Uterus (tissue), 3 donors: ENCODE measurements at regions not wholly inside any gene's neighbourhood (a gene's known extent, or its start where the extent isn't known, plus 50 kb on each side); places are given as distances from the start of the nearest gene placed in this dataset.

Experiments
- DNase-seq, 2 donors: peaks; one replicate each; pipeline ENCODE4 v3.0.0-alpha.2; 2019 to 2020
- H3K27ac ChIP-seq, 2 donors: fragments of 200-600 bp; sonication (generic); 1 replicate in 1 of 2; 2 replicates in 1 of 2; pipeline ENCODE4 v1.5.1; 2016 to 2018
- H3K27me3 ChIP-seq, 2 donors: fragments of 200-600 bp; sonication (generic); one replicate each; pipeline ENCODE4 v1.5.1; 2018 to 2019; ENCODE audit warnings: control low read depth in 1 of 2
- H3K36me3 ChIP-seq, 2 donors: fragments of 200-600 bp; sonication (generic); one replicate each; pipeline ENCODE4 v1.5.1; 2019; ENCODE audit warnings: control low read depth in 1 of 2
- H3K4me1 ChIP-seq, 2 donors: fragments of 200-600 bp; sonication (generic); one replicate each; pipeline ENCODE4 v1.5.1; 2018 to 2019; ENCODE audit warnings: control low read depth in 1 of 2
- H3K4me3 ChIP-seq, 2 donors: fragments of 200-600 bp; sonication (generic); 1 replicate in 1 of 2; 2 replicates in 1 of 2; pipeline ENCODE4 v1.5.1; 2018 to 2019; ENCODE audit warnings: mild to moderate bottlenecking in 1 of 2
- H3K9me3 ChIP-seq, 2 donors: fragments of 200-600 bp; sonication (generic); one replicate each; pipeline ENCODE4 v1.5.1; 2019; ENCODE audit warnings: control low read depth in 1 of 2
- CTCF ChIP-seq, 4 experiments: fragments of 200-600 bp in 2 of 4; fragments of 450-650 bp in 2 of 4; sonication (generic) in 2 of 4; IDR thresholded peaks; one replicate each; pipeline ENCODE4 v1.5.1; 2016 to 2019; ENCODE audit warnings: antibody characterized with exemption in 4 of 4, mild to moderate bottlenecking in 2 of 4, moderate library complexity in 1 of 4
- POLR2A ChIP-seq, 2 donors: fragments of 450-650 bp; IDR thresholded peaks; one replicate each; pipeline ENCODE4 v1.6.1; 2016; ENCODE audit warnings: antibody characterized with exemption in 2 of 2, mild to moderate bottlenecking in 1 of 2, moderate library complexity in 1 of 2
- intact Hi-C: fragments of 100-400 bp; cut with DNase I; formaldehyde crosslinking; loops from one replicate; pipeline ENCODE4 v1.15.1; 2023; ENCODE audit warnings: low total_unique reads
- donor health status: DM: yes; HTN: yes; CAD: no.

- H3K4me1 ChIP-seq, result no peaks in the 10 kb centered on the region
- H3K27ac ChIP-seq, result no peak overlapping the region
- no peak for DNase-seq
- no peaks in the 10 kb centered on the region for H3K27me3 ChIP-seq
- H3K9me3 ChIP-seq, result no peaks in the 10 kb centered on the region
- no peaks in the 10 kb centered on the region for H3K36me3 ChIP-seq
- no peak overlapping the region for H3K4me3 ChIP-seq
- intact Hi-C loops, result no loop called here
- TF ChIP-seq POLR2A (IDR thresholded peaks at IDR 0.05) (no peak), CTCF (IDR thresholded peaks at IDR 0.05) (no peak)
Measured at GRCh38 chr4:24195991-24196736, 306.3 kb upstream of the PPARGC1A start.

- Histone ChIP-seq H3K4me3 (no peak overlapping the region), H3K9me3 (no peaks in the 10 kb centered on the region), H3K4me1 (no peaks in the 10 kb centered on the region), H3K27me3 (no peaks in the 10 kb centered on the region), H3K36me3 (no peaks in the 10 kb centered on the region), H3K27ac (no peak overlapping the region)
- TF ChIP-seq CTCF (IDR thresholded peaks at IDR 0.05) (no peak), POLR2A (IDR thresholded peaks at IDR 0.05) (no peak)
- DNase-seq, result no peak
- intact Hi-C loops, result no loop called here
Measured at GRCh38 chr4:24192018-24192641, 302.3 kb upstream of the PPARGC1A start.

GRCh38 chr4:24190761-24191695, 301.2 kb upstream of the PPARGC1A start:
- intact Hi-C loops, result no loop called here
- no peak for DNase-seq

GRCh38 chr4:24188459-24188858, 298.6 kb upstream of the PPARGC1A start:
- H3K27ac ChIP-seq, result no peak overlapping the region
- H3K4me1 ChIP-seq, result no peaks in the 10 kb centered on the region
- no peak overlapping the region for H3K4me3 ChIP-seq
- no peak for DNase-seq
- no peaks in the 10 kb centered on the region for H3K27me3 ChIP-seq
- H3K36me3 ChIP-seq, result no peaks in the 10 kb centered on the region
- H3K9me3 ChIP-seq, result no peaks in the 10 kb centered on the region
- TF ChIP-seq CTCF (IDR thresholded peaks at IDR 0.05) (no peak), POLR2A (IDR thresholded peaks at IDR 0.05) (no peak)
- intact Hi-C loops, result no loop called here

More at GRCh38 chr4:24190761-24191695, 301.2 kb upstream of the PPARGC1A start:
- TF ChIP-seq POLR2A (IDR thresholded peaks at IDR 0.05) (no peak), CTCF (IDR thresholded peaks at IDR 0.05) (no peak)
- no peaks in the 10 kb centered on the region for H3K36me3 ChIP-seq
- no peaks in the 10 kb centered on the region for H3K4me1 ChIP-seq
- no peak overlapping the region for H3K27ac ChIP-seq
- no peak overlapping the region for H3K4me3 ChIP-seq
- H3K9me3 ChIP-seq, result no peaks in the 10 kb centered on the region
- no peaks in the 10 kb centered on the region for H3K27me3 ChIP-seq
